NCI-H1417 (cell line): ENCODE measurements at regions not wholly inside any gene's neighbourhood (a gene's known extent, or its start where the extent isn't known, plus 50 kb on each side); places are given as distances from the start of the nearest gene placed in this dataset.
"Not testable (repeated sequence)": the region's sequence is repeated elsewhere in the genome, so short reads cannot be mapped to it uniquely, and the experiment has no call there.

ENCODE experiments used
- DNase-seq, 3 experiments: peaks; one replicate each; lab custom pipeline; 2025; lab: John Stamatoyannopoulos, UW

DNA sequence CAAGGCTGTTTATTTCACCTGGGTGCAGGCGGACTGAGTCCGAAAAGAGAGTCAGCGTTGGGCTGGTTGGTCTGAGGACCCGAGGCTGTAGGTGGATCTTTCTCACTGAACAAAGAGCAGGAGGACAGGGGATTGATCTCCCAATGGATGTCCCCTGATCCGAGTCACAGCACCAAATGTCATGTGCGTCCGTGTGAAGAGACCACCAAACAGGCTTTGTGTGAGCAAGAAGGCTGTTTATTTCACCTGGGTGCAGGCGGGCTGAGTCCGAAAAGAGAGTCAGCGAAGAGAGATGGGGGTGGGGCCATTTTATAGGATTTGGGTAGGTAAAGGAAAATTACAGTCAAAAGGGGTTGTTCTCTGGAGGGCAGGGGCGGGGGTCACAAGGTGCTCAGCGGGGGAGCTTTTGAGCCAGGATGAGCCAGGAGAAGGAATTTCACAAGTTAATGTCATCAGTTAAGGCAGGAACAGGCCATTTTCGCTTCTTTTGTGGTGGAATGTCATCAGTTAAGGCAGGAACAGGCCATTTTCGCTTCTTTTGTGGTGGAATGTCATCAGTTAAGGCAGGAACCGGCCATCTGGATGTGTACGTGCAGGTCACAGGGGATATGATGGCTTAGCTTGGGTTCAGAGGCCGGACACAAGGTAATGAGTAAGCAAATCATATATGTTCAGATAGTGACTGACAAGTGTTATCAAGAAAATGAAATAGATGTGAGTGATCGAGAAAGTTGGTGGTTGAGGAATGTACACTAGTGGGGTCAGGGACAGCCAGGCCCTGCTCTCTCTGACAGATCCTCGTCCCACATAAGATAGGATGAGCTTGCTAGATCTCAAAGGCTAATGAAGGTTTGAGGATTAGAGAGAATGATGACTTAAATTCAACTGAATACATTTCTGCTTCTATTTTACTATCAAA is 760.0 kb downstream of the KCNT2 start:
- not testable (repeated sequence) for DNase-seq

DNA sequence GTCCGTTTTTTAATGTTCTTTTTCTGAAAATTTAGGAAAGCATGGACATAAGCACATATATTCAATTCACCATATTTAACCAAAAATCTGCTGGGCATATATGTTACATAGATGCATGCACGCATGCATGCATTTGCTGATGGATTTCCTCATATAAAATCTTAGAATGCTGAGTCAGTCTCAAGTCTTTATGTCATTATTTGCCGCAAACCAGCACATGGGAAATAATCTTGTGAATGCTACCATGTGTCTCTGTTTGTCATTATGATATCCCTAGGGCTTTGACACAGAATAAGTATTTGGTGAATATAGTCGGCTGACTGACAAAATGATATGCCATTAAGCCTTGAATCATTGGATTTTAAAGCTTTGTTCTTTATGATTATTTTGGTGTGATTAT is 776.5 kb downstream of the KCNT2 start:
- DNase-seq, result no peak

DNA sequence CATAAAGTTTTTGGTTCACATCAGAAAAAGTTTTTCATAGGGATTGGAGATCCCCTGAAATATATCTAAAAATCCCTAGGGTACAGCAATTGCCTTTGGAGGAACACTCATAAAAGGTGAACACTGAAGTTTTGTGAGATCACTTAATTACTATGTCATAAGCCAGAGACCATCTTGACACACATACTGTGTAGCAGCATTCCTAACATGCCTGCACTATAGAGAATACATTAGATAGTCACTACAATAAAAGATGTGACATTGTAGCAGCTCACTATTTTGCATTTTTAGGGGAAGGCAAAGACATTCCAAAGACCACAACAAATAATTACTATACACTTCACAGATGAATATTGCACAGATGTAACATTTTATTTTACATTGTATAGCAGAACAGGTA is 779.9 kb downstream of the KCNT2 start:
- no peak for DNase-seq

DNA sequence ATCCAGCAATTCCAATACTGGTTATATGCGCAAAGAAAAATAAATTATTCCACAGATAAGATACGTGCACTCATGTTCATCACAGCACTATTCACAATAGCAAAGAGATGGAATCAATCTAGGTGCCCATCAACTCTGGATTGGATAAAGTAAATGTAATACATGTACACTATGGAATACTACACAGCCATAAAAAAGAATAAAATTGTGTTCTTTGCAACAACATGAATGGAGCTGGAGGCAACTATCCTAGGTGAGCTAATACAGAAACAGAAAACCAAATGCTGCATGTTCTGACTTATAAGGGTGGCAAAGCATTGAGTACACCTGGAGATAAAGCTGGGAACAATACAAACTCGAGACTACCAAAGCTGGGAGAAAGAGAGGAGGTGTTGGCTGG is 787.3 kb downstream of the KCNT2 start:
- DNase-seq, result no peak

DNA sequence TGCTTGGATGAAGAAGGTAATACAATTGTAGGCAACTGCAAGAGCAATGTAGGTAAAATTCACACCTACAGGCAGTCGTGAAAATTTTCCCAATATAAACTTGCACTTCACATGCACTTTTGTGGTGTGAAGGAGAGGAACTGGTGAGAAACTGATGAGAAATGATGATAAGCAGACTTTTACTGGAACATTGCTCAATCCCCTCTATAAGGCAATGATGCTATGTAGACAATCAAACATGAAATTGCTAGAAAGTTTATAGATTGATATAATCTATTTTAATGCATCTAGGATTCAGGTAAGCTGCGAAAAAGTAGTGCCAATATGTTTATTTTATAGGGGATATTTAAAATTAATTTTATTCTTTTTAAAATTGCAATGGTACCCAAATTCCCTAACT is 802.2 kb downstream of the KCNT2 start:
- no peak for DNase-seq

DNA sequence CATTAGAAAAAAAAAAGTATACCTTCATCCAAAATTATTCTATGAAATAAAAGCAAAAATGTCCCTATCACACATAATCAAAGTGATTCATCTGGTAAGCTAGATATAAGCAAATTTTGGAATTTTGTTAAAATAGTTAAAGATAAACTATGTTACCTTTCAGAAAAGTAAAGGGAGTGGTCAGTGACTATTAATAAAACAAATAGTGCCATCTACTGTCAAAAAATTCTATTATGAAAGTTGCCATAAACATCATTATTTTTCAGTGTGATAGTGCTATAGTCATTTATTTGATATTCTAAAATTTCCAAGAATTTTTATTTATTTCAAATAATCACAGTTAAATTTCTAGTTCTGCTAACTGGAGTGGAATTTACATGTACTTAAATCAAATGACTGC is 803.7 kb downstream of the KCNT2 start:
- peak in 1 of 3 experiments; percentile 26 for DNase-seq

DNA sequence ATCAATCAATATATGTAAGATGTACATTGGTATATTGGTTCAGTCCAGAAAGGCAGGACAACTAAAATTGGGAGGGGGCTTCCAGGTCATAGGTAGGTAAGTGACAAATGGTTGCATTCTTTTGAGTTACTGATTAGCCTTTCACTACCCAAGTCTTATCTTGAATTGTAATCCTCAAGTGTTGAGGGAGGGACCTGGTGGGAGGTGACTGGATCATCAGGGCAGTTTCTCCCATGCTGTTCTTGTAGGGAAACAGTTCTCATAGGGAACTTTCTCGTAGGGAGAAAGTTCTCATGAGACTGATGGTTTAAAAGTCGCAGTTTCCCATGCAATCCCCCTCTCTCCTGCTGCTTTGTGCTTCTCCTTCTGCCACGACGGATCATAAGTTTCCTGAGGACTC is 809.2 kb downstream of the KCNT2 start:
- no peak for DNase-seq

DNA sequence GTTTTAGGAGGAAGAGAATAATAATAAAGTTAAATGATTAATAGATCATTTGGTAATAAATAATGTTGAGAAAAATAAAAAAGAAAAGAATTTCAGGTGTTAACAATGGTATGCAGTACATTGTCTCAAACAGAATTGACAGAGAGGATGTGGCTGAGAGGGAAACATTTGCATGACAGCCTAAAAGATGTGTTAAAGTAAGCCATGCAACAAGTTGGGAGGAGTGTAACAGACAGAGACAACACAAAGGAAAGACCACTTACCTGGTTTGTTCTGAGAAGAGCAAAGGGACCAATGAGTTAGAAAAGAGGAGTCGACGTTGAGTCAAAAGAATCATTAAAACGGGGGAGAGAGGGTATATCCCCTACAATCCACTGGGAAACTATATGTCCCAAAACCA is 814.0 kb downstream of the KCNT2 start:
- DNase-seq, result no peak

DNA sequence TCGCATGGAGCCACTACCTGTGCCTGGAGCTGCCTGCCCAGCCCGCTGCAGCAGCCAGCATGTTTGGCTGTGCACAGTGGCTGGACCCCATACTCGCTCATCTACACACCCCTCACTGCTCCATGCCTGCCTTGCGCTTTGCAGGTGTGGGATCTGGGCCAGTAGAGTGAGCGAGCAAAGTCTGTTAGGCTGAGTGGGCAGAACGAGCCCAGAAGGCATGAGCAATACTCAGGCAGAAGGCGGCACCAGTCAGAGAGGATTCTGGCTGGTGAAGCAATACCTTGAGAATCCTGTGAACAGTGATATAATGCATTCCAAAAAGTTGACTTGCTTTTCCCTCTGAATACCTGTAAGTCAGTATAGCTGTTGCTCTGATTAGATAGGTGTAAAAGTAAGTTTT is 816.4 kb downstream of the KCNT2 start:
- DNase-seq, result no peak

DNA sequence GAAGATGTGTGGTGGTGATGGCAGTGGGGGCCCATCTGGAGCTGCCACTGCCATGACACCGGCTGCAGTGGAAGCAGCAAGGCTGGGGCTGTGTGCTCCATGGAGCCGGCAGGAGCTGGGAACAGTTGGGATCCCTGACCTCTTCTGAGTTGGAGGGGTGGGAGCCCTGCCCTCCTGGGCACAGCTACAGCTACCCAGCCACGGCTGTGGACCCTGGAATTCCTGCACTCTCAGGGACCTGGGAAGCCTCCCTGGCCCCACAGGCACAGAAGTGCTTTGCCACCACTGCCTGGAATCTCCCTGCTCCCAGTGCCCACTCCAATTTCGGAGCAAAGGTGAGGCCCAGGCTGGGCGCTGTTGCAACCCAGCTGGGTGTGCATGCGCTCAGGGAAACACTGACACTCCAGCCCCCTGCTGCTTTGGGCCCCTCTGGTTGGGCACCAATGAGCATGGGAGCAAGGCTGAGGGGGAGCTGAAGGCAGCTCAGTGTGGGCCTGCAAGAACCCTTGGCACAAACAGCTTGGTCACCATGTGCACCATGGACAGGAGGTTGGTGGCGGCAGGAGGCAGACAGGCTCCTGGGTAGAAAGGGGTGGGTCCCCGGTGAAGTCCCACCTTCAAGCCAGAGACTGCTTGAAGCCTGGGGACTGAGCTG is 817.6 kb downstream of the KCNT2 start:
- no peak for DNase-seq

DNA sequence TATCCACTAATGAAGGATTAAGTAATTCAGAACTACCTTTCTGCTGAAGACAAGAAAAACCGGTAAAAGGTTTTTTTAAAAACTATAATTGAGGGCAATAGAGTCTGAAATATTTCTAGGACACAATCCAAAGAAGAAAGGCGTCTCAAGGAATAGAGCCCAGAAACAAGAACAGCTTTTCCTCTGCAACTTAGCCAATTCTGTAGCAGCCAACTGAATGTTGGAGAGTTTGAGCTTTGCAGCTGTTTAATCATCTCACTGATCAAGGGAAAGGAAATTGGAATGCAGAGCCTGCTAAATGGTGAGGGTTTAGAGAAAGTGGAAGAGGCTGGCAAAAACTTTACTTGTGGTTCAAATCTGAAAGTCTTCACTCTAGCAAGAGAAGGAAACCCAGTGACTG is 818.9 kb downstream of the KCNT2 start:
- DNase-seq, result no peak

DNA sequence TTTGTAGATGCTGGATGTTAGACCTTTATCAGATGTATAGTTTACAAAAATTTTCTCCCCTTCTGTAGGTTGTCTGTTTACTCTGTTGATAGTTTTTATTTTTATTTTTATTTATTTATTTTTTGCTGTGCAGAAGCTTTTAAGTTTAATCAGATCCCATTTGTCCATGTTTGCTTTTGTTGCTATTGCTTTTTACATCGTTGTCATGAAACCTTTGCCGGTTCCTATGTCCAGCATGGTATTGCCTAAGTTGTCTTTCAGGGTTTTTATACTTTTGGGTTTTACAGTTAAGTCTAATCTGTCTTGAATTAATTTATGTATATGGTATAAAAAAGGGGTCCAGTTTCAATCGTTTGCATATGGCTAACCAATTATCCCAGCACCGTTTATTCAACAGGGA is 819.5 kb downstream of the KCNT2 start:
- no peak for DNase-seq

DNA sequence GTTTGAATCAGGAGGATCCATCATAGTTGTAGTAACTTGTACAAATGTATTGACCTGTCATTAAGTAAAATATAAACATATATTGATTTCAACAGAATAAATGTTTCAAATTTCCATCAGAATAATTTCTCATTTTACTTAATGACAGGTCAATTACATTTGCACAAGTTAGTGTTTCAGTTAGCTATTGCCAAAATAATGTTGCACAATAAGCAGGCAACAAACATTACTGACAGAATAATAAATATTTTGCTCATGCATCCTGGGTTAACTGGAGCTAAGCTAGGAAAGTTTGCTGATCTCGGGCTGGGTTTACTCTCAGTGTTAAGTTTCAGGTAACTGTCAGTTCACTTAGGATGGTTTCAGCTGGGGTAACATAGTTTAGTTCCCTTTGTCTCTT is 822.4 kb downstream of the KCNT2 start:
- no peak for DNase-seq

DNA sequence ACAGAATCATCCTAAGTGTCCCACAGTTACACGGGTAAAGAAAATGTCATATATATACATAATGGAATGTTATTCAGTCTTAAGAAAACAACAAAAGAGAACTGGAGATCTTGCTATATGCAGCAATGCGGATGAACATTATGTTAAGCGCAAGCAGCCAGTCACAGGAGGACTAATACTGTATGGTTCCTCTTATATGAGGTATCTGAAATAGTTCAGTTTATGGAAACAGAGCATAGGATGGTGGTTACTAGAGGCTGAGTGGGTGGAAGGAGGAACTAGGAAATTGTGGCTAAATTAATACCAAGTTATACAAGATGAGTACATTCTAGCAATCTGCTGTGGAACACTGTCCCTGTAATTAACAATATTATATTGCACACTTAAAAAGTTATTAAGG is 834.3 kb downstream of the KCNT2 start:
- no peak for DNase-seq

DNA sequence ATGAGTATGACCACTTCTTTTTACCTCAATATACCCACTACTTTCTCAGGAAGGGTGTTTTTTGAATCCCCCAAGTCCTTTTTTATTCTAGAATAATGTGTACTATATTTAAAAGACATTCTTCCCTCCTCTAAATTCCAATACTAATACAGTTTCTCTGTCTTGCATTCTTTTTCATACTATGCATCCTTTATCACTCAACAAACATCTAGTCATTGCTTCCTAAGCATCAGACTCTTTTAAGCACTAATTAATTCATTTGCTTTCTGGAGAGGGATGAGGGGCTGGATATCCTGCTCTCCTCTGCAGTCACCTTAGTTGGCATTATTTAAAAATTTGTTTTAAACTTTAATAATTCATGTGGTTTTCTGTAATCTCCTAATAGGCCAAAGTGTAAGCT is 838.8 kb downstream of the KCNT2 start:
- DNase-seq, result no peak

DNA sequence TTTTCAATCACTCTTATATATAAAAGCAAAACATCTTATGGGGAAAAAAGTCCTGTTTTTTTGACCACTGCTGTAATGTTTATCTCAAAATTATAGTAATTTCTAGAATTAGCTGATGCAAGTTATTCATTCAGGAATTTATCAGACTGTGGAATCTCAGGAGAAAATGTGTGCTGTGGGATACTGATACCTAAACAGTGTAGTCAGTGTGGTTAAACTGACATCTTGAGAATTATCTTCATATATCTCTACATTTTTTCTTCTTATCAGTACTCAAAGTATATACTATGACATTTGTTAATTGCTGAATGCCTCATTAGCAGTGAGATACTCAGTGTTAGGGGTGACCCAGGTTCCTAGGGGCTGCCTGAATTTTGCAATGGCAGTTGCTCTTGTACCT is 839.3 kb downstream of the KCNT2 start:
- DNase-seq, result no peak

DNA sequence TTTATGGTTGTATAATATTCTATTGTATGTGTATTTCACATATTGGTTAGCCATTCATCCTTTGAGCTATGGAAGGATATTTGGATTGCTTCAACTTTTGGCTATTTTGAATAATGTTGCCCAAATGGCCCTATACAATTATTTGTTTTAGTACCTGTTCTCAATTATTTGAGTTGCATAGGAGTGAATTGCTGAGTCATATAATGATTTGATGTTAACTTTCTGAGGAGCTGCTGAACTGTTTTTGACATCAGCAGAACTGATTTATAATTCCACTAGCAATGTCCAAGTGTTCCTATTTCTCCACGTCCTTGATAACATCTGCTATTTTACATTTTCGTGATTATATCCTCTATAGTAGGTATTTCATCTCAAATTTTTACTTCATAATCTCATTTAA is 839.9 kb downstream of the KCNT2 start:
- DNase-seq, result no peak

DNA sequence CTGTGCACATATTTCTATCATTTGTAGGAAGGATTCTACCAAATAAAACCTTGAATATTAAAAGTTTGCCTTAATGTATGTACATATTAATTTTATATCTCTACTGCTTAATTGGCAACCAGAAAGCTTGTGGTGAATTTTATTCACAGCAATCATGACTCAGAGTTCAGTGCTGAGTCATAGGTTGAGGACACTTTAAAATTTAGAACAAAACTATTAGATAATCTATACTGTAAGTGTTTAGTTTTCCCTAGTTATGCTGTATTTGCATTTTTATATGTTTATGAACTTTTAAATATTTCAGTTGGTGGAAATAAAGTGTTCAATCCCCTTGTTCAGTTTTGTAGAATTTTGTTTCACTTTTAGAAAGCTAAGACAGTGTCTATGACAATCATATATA is 841.5 kb downstream of the KCNT2 start:
- DNase-seq, result no peak

DNA sequence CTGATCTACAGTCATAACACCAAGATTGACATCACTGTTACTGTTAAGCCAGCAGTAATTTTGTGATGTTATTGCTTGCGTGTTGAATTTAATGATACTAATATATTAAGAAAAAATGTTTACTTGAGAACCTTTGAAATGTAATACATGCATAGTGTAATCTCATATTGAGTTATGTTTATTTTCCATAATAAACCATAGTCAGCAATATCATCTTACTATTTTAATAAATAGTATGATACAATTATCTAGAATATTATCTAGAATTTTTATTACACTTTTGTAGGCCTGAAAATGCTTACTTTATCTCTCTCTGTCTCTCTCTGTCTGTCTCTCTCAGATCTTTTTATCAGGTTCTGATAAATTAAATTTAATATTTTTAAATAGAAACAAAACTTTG is 843.1 kb downstream of the KCNT2 start:
- DNase-seq, result no peak

DNA sequence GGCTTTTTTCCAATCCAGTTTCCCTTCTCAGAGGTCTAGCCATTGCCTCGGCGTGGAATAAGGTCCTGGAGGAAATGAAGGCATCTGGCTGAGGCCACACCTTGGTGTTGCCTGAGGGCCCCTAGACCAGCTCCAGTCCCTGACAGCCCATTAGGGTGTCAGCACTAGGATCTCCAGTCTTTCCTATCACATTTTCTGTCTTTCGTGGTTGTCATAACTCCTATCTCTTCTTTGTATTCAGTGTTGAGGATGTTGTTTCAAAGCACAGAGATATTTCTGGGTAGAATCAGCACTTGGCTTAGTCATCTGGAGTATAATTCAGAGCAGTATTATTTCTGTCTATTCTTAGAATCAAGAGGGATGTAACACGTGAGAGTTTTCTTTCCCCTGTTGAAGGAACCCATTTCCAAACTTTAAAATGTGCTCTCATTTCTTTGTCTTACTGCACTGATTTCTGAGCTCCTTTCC is 844.3 kb downstream of the KCNT2 start:
- no peak for DNase-seq

DNA sequence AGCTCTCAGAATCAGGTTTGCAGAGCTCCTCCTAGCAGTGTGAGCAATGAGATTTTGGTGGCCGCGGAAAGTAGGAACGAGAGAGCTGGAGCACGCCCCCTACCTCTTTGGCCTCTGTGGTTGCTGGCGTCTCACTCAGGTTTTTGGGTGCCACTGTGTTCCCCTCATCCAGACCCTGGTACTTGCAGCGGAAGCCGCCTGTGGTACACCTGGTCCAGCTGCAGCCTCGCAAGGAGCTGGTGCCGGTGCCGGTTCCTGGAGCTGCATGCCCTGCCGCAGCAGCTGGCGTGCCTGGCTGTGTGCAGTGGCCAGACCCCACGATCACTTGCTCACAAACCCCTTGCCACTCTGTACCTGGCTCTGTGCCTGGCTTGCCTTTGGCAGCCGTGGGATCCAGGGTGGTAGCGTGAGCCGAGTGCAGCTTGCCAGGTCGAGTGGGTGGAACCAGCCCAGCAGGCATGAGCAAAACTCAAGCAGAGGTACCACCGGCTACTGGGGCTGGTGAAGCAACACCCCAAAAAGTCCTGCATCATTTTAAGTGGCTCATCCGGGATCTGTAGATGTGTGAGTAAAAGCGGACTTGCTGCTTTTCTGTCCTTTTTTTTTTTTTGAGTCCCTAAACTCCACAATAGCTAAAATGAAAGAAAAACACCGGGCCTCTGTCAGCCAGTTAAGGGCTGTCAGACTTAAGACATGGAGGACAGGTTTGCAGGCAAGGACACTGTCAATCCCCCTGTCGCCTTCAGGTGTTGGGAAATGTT is 844.9 kb downstream of the KCNT2 start:
- no peak for DNase-seq

DNA sequence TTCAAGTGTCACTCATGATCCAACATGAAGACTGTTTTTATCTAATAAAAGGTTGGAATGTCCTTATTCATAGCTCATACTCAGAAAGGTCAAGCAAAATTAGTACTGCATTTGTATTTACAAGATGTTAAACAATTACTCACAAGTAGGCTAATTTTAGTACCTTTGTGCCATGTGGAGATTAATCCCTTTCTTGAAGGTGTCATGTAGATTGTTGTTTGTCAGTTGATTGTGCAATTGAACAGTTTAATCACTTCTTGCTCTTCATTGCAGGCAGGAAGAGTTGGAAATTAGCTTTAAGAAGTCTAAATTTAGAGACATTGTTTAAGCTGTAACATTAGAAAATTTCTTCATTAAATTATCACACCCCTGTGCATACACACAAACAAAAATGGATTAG is 847.1 kb downstream of the KCNT2 start:
- DNase-seq, result peak in 1 of 3 experiments; percentile 52

DNA sequence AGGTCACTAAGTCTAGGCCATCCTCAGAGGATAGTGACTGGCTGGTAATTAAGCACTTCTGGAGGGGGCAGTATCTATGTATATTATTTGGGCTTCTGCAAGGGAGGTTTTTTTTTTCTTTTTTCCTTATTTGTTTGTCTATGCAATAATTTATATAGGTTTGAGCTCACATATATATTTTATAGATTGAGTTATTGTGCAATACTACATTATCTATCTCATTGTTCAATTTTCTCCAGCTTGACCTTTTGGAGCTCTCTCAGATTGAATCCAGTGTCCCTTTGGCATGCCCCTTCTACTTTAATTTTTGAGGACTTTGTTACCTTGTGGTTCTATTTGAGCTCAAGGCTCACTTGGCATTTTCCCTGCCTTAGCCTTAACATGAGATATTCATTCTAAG is 852.1 kb downstream of the KCNT2 start:
- DNase-seq, result no peak
